ENCODE measurements at regions not wholly inside any gene's neighbourhood (a gene's known extent, or its start where the extent isn't known, plus 50 kb on each side); places are given as distances from the start of the nearest gene placed in this dataset.
"Not testable (repeated sequence)": the region's sequence is repeated elsewhere in the genome, so short reads cannot be mapped to it uniquely, and the experiment has no call there.

- no peak overlapping the region for H3K4me3 ChIP-seq (ENCODE audit: low read depth, low read length)
- peaks cover 7% of the 10 kb centered on the region; the same call in 1 of the 2 replicates for H3K27me3 ChIP-seq (ENCODE audit: insufficient read depth, low read length)
- H2AFZ ChIP-seq (ENCODE audit: low read length, unreplicated experiment), result no peak overlapping the region
These were observed 83.9 kb downstream of the DNAJB9 start for GRCh38 chr7:108653526-108653925.

GRCh38 chr7:108657140-108657726 lies 87.6 kb downstream of the DNAJB9 start:
- H3K27me3 ChIP-seq (ENCODE audit: insufficient read depth, low read length), result peaks cover 21% of the 10 kb centered on the region
- H3K4me3 ChIP-seq (ENCODE audit: low read depth, low read length), result not testable (repeated sequence)

More at GRCh38 chr7:108653526-108653925, 83.9 kb downstream of the DNAJB9 start:
- Histone ChIP-seq H3K36me3 (ENCODE audit: insufficient read depth, low read length) (no peaks in the 10 kb centered on the region), H3K27ac (ENCODE audit: low read depth, low read length) (no peak overlapping the region), H3K79me2 (ENCODE audit: control insufficient read depth, insufficient read depth, low read length, unreplicated experiment) (no peaks in the 10 kb centered on the region), H3K4me1 (ENCODE audit: control insufficient read depth, insufficient read depth, low read length, unreplicated experiment) (peaks cover 6% of the 10 kb centered on the region)

GRCh38 chr7:108659261-108659660 lies 89.6 kb downstream of the DNAJB9 start:
- H3K4me1 ChIP-seq (ENCODE audit: control insufficient read depth, insufficient read depth, low read length, unreplicated experiment), result no peaks in the 10 kb centered on the region
- no peak overlapping the region for H2AFZ ChIP-seq (ENCODE audit: low read length, unreplicated experiment)
- peaks cover 31% of the 10 kb centered on the region for H3K27me3 ChIP-seq (ENCODE audit: insufficient read depth, low read length)
- H3K79me2 ChIP-seq (ENCODE audit: control insufficient read depth, insufficient read depth, low read length, unreplicated experiment), result no peaks in the 10 kb centered on the region
- H3K4me3 ChIP-seq (ENCODE audit: low read depth, low read length), result no peak overlapping the region
- no peaks in the 10 kb centered on the region for H3K36me3 ChIP-seq (ENCODE audit: insufficient read depth, low read length)
- no peak overlapping the region for H3K27ac ChIP-seq (ENCODE audit: low read depth, low read length)

More at GRCh38 chr7:108657140-108657726, 87.6 kb downstream of the DNAJB9 start:
- not testable (repeated sequence) for H2AFZ ChIP-seq (ENCODE audit: low read length, unreplicated experiment); H3K27ac ChIP-seq (ENCODE audit: low read depth, low read length); H3K79me2 ChIP-seq (ENCODE audit: control insufficient read depth, insufficient read depth, low read length, unreplicated experiment); H3K36me3 ChIP-seq (ENCODE audit: insufficient read depth, low read length); H3K4me1 ChIP-seq (ENCODE audit: control insufficient read depth, insufficient read depth, low read length, unreplicated experiment)

- Histone ChIP-seq H3K4me3 (ENCODE audit: low read depth, low read length) (no peak overlapping the region), H3K4me1 (ENCODE audit: control insufficient read depth, insufficient read depth, low read length, unreplicated experiment) (no peaks in the 10 kb centered on the region), H3K79me2 (ENCODE audit: control insufficient read depth, insufficient read depth, low read length, unreplicated experiment) (no peaks in the 10 kb centered on the region), H2AFZ (ENCODE audit: low read length, unreplicated experiment) (no peak overlapping the region), H3K36me3 (ENCODE audit: insufficient read depth, low read length) (no peaks in the 10 kb centered on the region), H3K27me3 (ENCODE audit: insufficient read depth, low read length) (peaks cover 34% of the 10 kb centered on the region), H3K27ac (ENCODE audit: low read depth, low read length) (no peak overlapping the region)
These were observed 90.2 kb downstream of the DNAJB9 start for GRCh38 chr7:108659867-108660266.

GRCh38 chr7:108660465-108660864 lies 90.8 kb downstream of the DNAJB9 start:
- no peak overlapping the region for H2AFZ ChIP-seq (ENCODE audit: low read length, unreplicated experiment)
- no peak overlapping the region for H3K27ac ChIP-seq (ENCODE audit: low read depth, low read length)
- H3K4me1 ChIP-seq (ENCODE audit: control insufficient read depth, insufficient read depth, low read length, unreplicated experiment), result no peaks in the 10 kb centered on the region
- H3K4me3 ChIP-seq (ENCODE audit: low read depth, low read length), result no peak overlapping the region
- H3K79me2 ChIP-seq (ENCODE audit: control insufficient read depth, insufficient read depth, low read length, unreplicated experiment), result no peaks in the 10 kb centered on the region
- peaks cover 32% of the 10 kb centered on the region for H3K27me3 ChIP-seq (ENCODE audit: insufficient read depth, low read length)
- no peaks in the 10 kb centered on the region for H3K36me3 ChIP-seq (ENCODE audit: insufficient read depth, low read length)

- H3K4me1 ChIP-seq (ENCODE audit: control insufficient read depth, insufficient read depth, low read length, unreplicated experiment), result no peaks in the 10 kb centered on the region
- H2AFZ ChIP-seq (ENCODE audit: low read length, unreplicated experiment), result no peak overlapping the region
- H3K36me3 ChIP-seq (ENCODE audit: insufficient read depth, low read length), result no peaks in the 10 kb centered on the region
- no peak overlapping the region for H3K4me3 ChIP-seq (ENCODE audit: low read depth, low read length)
- peaks cover 33% of the 10 kb centered on the region for H3K27me3 ChIP-seq (ENCODE audit: insufficient read depth, low read length)
- H3K27ac ChIP-seq (ENCODE audit: low read depth, low read length), result no peak overlapping the region
- H3K79me2 ChIP-seq (ENCODE audit: control insufficient read depth, insufficient read depth, low read length, unreplicated experiment), result no peaks in the 10 kb centered on the region
These were observed 93.2 kb downstream of the DNAJB9 start for GRCh38 chr7:108662783-108663362.

- no peaks in the 10 kb centered on the region for H3K4me1 ChIP-seq (ENCODE audit: control insufficient read depth, insufficient read depth, low read length, unreplicated experiment)
- H3K27me3 ChIP-seq (ENCODE audit: insufficient read depth, low read length), result peaks cover 34% of the 10 kb centered on the region
- H3K79me2 ChIP-seq (ENCODE audit: control insufficient read depth, insufficient read depth, low read length, unreplicated experiment), result no peaks in the 10 kb centered on the region
- no peak overlapping the region for H3K4me3 ChIP-seq (ENCODE audit: low read depth, low read length)
- no peak overlapping the region for H3K27ac ChIP-seq (ENCODE audit: low read depth, low read length)
- H2AFZ ChIP-seq (ENCODE audit: low read length, unreplicated experiment), result no peak overlapping the region
- H3K36me3 ChIP-seq (ENCODE audit: insufficient read depth, low read length), result no peaks in the 10 kb centered on the region
These were observed 94.0 kb downstream of the DNAJB9 start for GRCh38 chr7:108663701-108664100.

- H3K27ac ChIP-seq (ENCODE audit: low read depth, low read length), result no peak overlapping the region
- no peak overlapping the region for H3K4me3 ChIP-seq (ENCODE audit: low read depth, low read length)
- no peaks in the 10 kb centered on the region for H3K79me2 ChIP-seq (ENCODE audit: control insufficient read depth, insufficient read depth, low read length, unreplicated experiment)
- H3K27me3 ChIP-seq (ENCODE audit: insufficient read depth, low read length), result peaks cover 20% of the 10 kb centered on the region
- no peak overlapping the region for H2AFZ ChIP-seq (ENCODE audit: low read length, unreplicated experiment)
- H3K36me3 ChIP-seq (ENCODE audit: insufficient read depth, low read length), result no peaks in the 10 kb centered on the region
- no peaks in the 10 kb centered on the region for H3K4me1 ChIP-seq (ENCODE audit: control insufficient read depth, insufficient read depth, low read length, unreplicated experiment)
These were observed 97.5 kb downstream of the DNAJB9 start for GRCh38 chr7:108667216-108667615.

- H3K79me2 ChIP-seq (ENCODE audit: control insufficient read depth, insufficient read depth, low read length, unreplicated experiment), result no peaks in the 10 kb centered on the region
- no peak overlapping the region for H3K4me3 ChIP-seq (ENCODE audit: low read depth, low read length)
- no peak overlapping the region for H3K27ac ChIP-seq (ENCODE audit: low read depth, low read length)
- H2AFZ ChIP-seq (ENCODE audit: low read length, unreplicated experiment), result no peak overlapping the region
- H3K27me3 ChIP-seq (ENCODE audit: insufficient read depth, low read length), result peaks cover 6% of the 10 kb centered on the region; the same call in 1 of the 2 replicates
- H3K4me1 ChIP-seq (ENCODE audit: control insufficient read depth, insufficient read depth, low read length, unreplicated experiment), result no peaks in the 10 kb centered on the region
- H3K36me3 ChIP-seq (ENCODE audit: insufficient read depth, low read length), result no peaks in the 10 kb centered on the region
These were observed 100.3 kb downstream of the DNAJB9 start for GRCh38 chr7:108669958-108670357.

- H3K4me1 ChIP-seq (ENCODE audit: control insufficient read depth, insufficient read depth, low read length, unreplicated experiment); H3K27me3 ChIP-seq (ENCODE audit: insufficient read depth, low read length); H3K79me2 ChIP-seq (ENCODE audit: control insufficient read depth, insufficient read depth, low read length, unreplicated experiment); H2AFZ ChIP-seq (ENCODE audit: low read length, unreplicated experiment); H3K4me3 ChIP-seq (ENCODE audit: low read depth, low read length); H3K36me3 ChIP-seq (ENCODE audit: insufficient read depth, low read length); H3K27ac ChIP-seq (ENCODE audit: low read depth, low read length): not testable (repeated sequence)
These were observed 104.0 kb downstream of the DNAJB9 start for GRCh38 chr7:108673699-108674098.

- Histone ChIP-seq H3K4me1 (ENCODE audit: control insufficient read depth, insufficient read depth, low read length, unreplicated experiment) (no peaks in the 10 kb centered on the region), H3K36me3 (ENCODE audit: insufficient read depth, low read length) (no peaks in the 10 kb centered on the region), H3K27ac (ENCODE audit: low read depth, low read length) (no peak overlapping the region), H3K27me3 (ENCODE audit: insufficient read depth, low read length) (no peaks in the 10 kb centered on the region), H3K79me2 (ENCODE audit: control insufficient read depth, insufficient read depth, low read length, unreplicated experiment) (no peaks in the 10 kb centered on the region), H3K4me3 (ENCODE audit: low read depth, low read length) (no peak overlapping the region), H2AFZ (ENCODE audit: low read length, unreplicated experiment) (no peak overlapping the region)
These were observed 115.0 kb downstream of the DNAJB9 start for GRCh38 chr7:108684629-108685028.

All from ACC112 (cell line).